ENCODE measurements at regions not wholly inside any gene's neighbourhood (a gene's known extent, or its start where the extent isn't known, plus 50 kb on each side); places are given as distances from the start of the nearest gene placed in this dataset.
"Not testable (repeated sequence)": the region's sequence is repeated elsewhere in the genome, so short reads cannot be mapped to it uniquely, and the experiment has no call there.

DNA sequence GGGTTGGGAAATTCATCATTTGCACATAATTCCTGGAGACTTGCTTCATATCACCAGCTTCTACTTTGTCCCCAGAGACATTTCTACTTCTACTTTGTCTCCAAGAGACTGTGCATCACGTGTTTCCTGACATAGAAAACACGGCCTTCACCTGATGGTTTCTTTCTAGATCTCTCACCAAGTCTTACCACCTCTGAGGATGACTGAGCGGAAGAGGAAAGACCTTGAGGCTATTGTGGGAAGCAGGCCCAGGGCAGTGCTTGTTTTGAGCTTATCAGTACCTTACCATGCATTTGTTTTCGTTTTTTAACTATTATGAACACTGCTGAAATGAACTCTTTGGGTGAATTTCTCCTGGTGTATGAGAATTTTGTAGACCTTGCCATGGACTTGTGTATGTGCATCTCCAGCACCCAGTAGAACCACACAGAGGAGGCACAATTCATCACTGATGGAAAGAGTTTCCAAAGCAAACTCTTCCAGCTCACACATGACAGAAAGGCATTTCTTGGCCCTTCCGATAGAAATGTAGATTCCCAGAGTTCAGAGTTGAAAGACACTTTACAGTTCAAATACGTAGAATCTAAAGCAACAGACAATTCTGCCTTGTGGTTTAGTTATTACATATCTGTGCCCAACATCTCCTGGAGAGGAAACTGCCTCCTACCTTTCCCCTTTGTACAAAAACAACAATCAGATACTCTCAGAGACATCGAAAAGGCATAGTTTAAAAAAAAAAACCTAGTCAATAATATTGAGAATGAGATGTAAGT is 434.7 kb downstream of the FUT8 start:
- Histone ChIP-seq H2AK5ac (ENCODE audit: low read length) (peak overlapping the region; percentile 7), H3K9ac (ENCODE audit: low read length) (no peak overlapping the region), H3K56ac (ENCODE audit: low read length) (no peak overlapping the region), H4K8ac (ENCODE audit: low read depth, low read length) (no peak overlapping the region), H4K5ac (ENCODE audit: low read length) (no peak overlapping the region), H2BK120ac (ENCODE audit: low read depth, low read length) (no peak overlapping the region), H3K23ac (ENCODE audit: low read length) (no peak overlapping the region), H3K79me2 (ENCODE audit: control insufficient read depth, insufficient read depth, low read length) (no peaks in the 10 kb centered on the region), H3K4me1 (ENCODE audit: control insufficient read depth, low read depth, low read length) (no peaks in the 10 kb centered on the region), H3K27ac (ENCODE audit: low read depth, low read length) (no peak overlapping the region), H3K79me1 (ENCODE audit: low read length) (no peaks in the 10 kb centered on the region), H3K4me2 (ENCODE audit: low read length) (no peak overlapping the region), H3K4me3 (ENCODE audit: low read length) (no peak overlapping the region), H3K4ac (ENCODE audit: low read depth, low read length) (no peak overlapping the region), H2BK5ac (ENCODE audit: low read length) (no peak overlapping the region), H3K18ac (ENCODE audit: low read length) (no peak overlapping the region), H2BK15ac (replicated peaks; ENCODE audit: low read depth) (peak overlapping the region; percentile 23), H3K27me3 (ENCODE audit: insufficient read depth, low read length, poor library complexity) (no peaks in the 10 kb centered on the region), H3K36me3 (ENCODE audit: control insufficient read depth, insufficient read depth, low read length) (no peaks in the 10 kb centered on the region)
- no CpG with 5 or more reads among the region's 7 CpGs for WGBS (ENCODE audit: extremely low coverage, insufficient coverage, low lambda C conversion rate)
- no peak for DNase-seq

DNA sequence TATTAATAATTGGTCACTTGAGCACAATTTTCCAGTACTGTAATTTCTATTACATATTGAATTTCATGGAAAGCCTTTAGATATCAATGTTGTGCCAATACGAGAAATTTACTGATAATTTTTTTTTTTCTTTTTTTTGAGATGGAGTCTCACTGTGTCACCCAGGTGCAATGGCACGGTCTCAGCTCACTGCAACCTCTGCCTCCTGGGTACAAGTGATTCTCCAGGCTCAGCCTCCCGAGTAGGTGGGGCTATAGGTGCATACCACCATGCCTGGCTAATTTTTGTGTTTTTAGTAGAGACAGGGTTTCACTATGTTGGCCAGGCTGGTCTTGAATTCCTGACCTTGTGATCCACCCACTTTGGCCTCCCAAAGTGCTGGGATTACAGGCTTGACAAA is 435.4 kb downstream of the FUT8 start:
- H4K5ac ChIP-seq (ENCODE audit: low read length); H3K9ac ChIP-seq (ENCODE audit: low read length); H3K4me2 ChIP-seq (ENCODE audit: low read length); H3K4ac ChIP-seq (ENCODE audit: low read depth, low read length); H3K56ac ChIP-seq (ENCODE audit: low read length); DNase-seq; H3K4me3 ChIP-seq (ENCODE audit: low read length); H2AK5ac ChIP-seq (ENCODE audit: low read length); H2BK15ac ChIP-seq (replicated peaks; ENCODE audit: low read depth); H2BK5ac ChIP-seq (ENCODE audit: low read length); H3K4me1 ChIP-seq (ENCODE audit: control insufficient read depth, low read depth, low read length); H2BK120ac ChIP-seq (ENCODE audit: low read depth, low read length); H3K79me2 ChIP-seq (ENCODE audit: control insufficient read depth, insufficient read depth, low read length); H3K23ac ChIP-seq (ENCODE audit: low read length); H3K79me1 ChIP-seq (ENCODE audit: low read length); H4K8ac ChIP-seq (ENCODE audit: low read depth, low read length); H3K27me3 ChIP-seq (ENCODE audit: insufficient read depth, low read length, poor library complexity); H3K18ac ChIP-seq (ENCODE audit: low read length); H3K27ac ChIP-seq (ENCODE audit: low read depth, low read length); H3K36me3 ChIP-seq (ENCODE audit: control insufficient read depth, insufficient read depth, low read length): not testable (repeated sequence)
- WGBS (ENCODE audit: extremely low coverage, insufficient coverage, low lambda C conversion rate) = no CpG with 5 or more reads among the region's 3 CpGs

- H3K36me3 ChIP-seq (ENCODE audit: control insufficient read depth, insufficient read depth, low read length) = no peaks in the 10 kb centered on the region
- no CpG with 5 or more reads among the region's 3 CpGs for WGBS (ENCODE audit: extremely low coverage, insufficient coverage, low lambda C conversion rate)
- no peak overlapping the region for H3K18ac ChIP-seq (ENCODE audit: low read length)
- H3K79me2 ChIP-seq (ENCODE audit: control insufficient read depth, insufficient read depth, low read length) = no peaks in the 10 kb centered on the region
- H4K5ac ChIP-seq (ENCODE audit: low read length) = no peak overlapping the region
- H4K8ac ChIP-seq (ENCODE audit: low read depth, low read length) = no peak overlapping the region
- H2BK5ac ChIP-seq (ENCODE audit: low read length) = no peak overlapping the region
- no peak overlapping the region for H3K27ac ChIP-seq (ENCODE audit: low read depth, low read length)
- no peak overlapping the region for H3K4me2 ChIP-seq (ENCODE audit: low read length)
- no peak overlapping the region for H2BK120ac ChIP-seq (ENCODE audit: low read depth, low read length)
- no peak overlapping the region for H3K4me3 ChIP-seq (ENCODE audit: low read length)
- no peak overlapping the region for H3K23ac ChIP-seq (ENCODE audit: low read length)
- no peaks in the 10 kb centered on the region for H3K79me1 ChIP-seq (ENCODE audit: low read length)
- no peak overlapping the region for H2AK5ac ChIP-seq (ENCODE audit: low read length)
- no peaks in the 10 kb centered on the region for H3K4me1 ChIP-seq (ENCODE audit: control insufficient read depth, low read depth, low read length)
- no peak overlapping the region for H3K9ac ChIP-seq (ENCODE audit: low read length)
- no peak for DNase-seq
- H3K27me3 ChIP-seq (ENCODE audit: insufficient read depth, low read length, poor library complexity) = no peaks in the 10 kb centered on the region
- no peak overlapping the region for H3K4ac ChIP-seq (ENCODE audit: low read depth, low read length)
- no peak overlapping the region for H3K56ac ChIP-seq (ENCODE audit: low read length)
- no peak overlapping the region for H2BK15ac ChIP-seq (replicated peaks; ENCODE audit: low read depth)
These were observed 436.6 kb downstream of the FUT8 start for GRCh38 chr14:65849091-65849490.

DNA sequence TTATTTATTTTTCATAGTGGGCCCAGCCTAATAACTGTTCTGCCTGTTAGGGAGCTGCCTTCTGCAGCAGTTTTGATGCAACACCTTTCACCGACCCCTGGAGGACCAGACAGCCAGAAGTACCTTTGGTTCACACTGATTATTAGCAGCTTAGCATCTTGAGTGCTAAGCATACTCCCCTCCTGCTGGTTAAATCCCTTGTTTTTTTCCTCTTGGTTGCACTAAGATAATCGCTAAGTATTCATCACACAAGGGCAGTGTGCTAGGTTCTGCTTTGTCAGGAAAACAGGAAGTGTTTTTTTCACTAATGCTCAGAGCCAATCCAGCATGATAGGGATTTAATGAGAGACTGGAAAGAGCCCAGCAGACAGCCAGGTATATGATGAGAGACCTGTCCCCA is 437.0 kb downstream of the FUT8 start:
- no peak overlapping the region for H4K5ac ChIP-seq (ENCODE audit: low read length)
- no peak overlapping the region for H3K27ac ChIP-seq (ENCODE audit: low read depth, low read length)
- no peak overlapping the region for H2BK5ac ChIP-seq (ENCODE audit: low read length)
- H2AK5ac ChIP-seq (ENCODE audit: low read length) = no peak overlapping the region
- no peaks in the 10 kb centered on the region for H3K79me1 ChIP-seq (ENCODE audit: low read length)
- H2BK15ac ChIP-seq (replicated peaks; ENCODE audit: low read depth) = no peak overlapping the region
- WGBS (ENCODE audit: extremely low coverage, insufficient coverage, low lambda C conversion rate) = no CpG with 5 or more reads among the region's 2 CpGs
- no peak overlapping the region for H3K18ac ChIP-seq (ENCODE audit: low read length)
- DNase-seq = peak; percentile 93
- no peak overlapping the region for H3K56ac ChIP-seq (ENCODE audit: low read length)
- no peak overlapping the region for H3K23ac ChIP-seq (ENCODE audit: low read length)
- no peaks in the 10 kb centered on the region for H3K36me3 ChIP-seq (ENCODE audit: control insufficient read depth, insufficient read depth, low read length)
- no peak overlapping the region for H4K8ac ChIP-seq (ENCODE audit: low read depth, low read length)
- no peak overlapping the region for H3K9ac ChIP-seq (ENCODE audit: low read length)
- no peak overlapping the region for H3K4me2 ChIP-seq (ENCODE audit: low read length)
- H3K4me3 ChIP-seq (ENCODE audit: low read length) = no peak overlapping the region
- no peaks in the 10 kb centered on the region for H3K4me1 ChIP-seq (ENCODE audit: control insufficient read depth, low read depth, low read length)
- no peaks in the 10 kb centered on the region for H3K79me2 ChIP-seq (ENCODE audit: control insufficient read depth, insufficient read depth, low read length)
- H2BK120ac ChIP-seq (ENCODE audit: low read depth, low read length) = no peak overlapping the region
- no peaks in the 10 kb centered on the region for H3K27me3 ChIP-seq (ENCODE audit: insufficient read depth, low read length, poor library complexity)
- H3K4ac ChIP-seq (ENCODE audit: low read depth, low read length) = no peak overlapping the region

DNA sequence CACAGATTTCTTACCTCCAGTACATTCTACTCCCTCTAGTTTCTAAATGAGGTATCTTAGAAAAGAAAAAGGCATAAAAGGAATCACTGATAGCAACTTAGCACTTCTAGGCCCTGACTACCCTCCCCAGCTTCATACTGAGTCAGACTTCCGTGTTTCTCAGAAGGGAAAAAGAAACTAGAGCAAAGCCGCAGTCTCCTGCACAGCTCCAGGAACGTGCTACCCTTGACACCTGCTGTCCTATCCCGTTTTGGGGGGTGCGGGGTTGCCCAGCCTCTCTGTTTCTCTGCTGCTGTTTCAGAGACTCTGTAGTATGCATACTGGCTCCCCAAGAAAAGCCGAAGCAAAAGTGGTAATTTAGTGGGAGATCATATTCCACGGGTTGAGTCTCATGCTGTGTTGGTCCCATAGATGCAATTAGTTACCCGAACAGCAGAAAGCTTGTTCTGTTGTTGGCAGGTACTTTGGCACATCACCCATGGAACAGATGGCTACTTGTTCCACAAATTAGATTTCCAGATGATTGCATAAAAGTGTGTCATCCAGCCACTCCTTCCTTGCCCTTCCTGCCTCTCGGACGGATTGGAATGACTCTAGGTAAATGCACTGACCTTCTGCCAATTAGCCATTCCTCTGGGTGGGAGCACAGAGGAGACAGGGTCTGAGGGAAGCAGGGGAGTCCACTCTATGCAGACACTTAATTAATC is 438.1 kb downstream of the FUT8 start:
- Histone ChIP-seq H3K9ac (ENCODE audit: low read length) (no peak overlapping the region), H3K56ac (ENCODE audit: low read length) (no peak overlapping the region), H3K27me3 (ENCODE audit: insufficient read depth, low read length, poor library complexity) (no peaks in the 10 kb centered on the region), H2BK15ac (replicated peaks; ENCODE audit: low read depth) (no peak overlapping the region), H2BK5ac (ENCODE audit: low read length) (no peak overlapping the region), H3K4me1 (ENCODE audit: control insufficient read depth, low read depth, low read length) (no peaks in the 10 kb centered on the region), H3K4ac (ENCODE audit: low read depth, low read length) (no peak overlapping the region), H3K4me3 (ENCODE audit: low read length) (no peak overlapping the region), H3K36me3 (ENCODE audit: control insufficient read depth, insufficient read depth, low read length) (no peaks in the 10 kb centered on the region), H3K79me1 (ENCODE audit: low read length) (no peaks in the 10 kb centered on the region), H4K5ac (ENCODE audit: low read length) (no peak overlapping the region), H3K27ac (ENCODE audit: low read depth, low read length) (no peak overlapping the region), H4K8ac (ENCODE audit: low read depth, low read length) (no peak overlapping the region), H3K18ac (ENCODE audit: low read length) (no peak overlapping the region), H2AK5ac (ENCODE audit: low read length) (no peak overlapping the region), H3K4me2 (ENCODE audit: low read length) (no peak overlapping the region), H3K23ac (ENCODE audit: low read length) (no peak overlapping the region), H3K79me2 (ENCODE audit: control insufficient read depth, insufficient read depth, low read length) (no peaks in the 10 kb centered on the region), H2BK120ac (ENCODE audit: low read depth, low read length) (no peak overlapping the region)
- DNase-seq = no peak
- WGBS (ENCODE audit: extremely low coverage, insufficient coverage, low lambda C conversion rate) = no CpG with 5 or more reads among the region's 10 CpGs

Data from mesendoderm (in vitro differentiated cells).